GM23248 (cell line): ENCODE measurements at regions not wholly inside any gene's neighbourhood (a gene's known extent, or its start where the extent isn't known, plus 50 kb on each side); places are given as distances from the start of the nearest gene placed in this dataset.
"Not testable (repeated sequence)": the region's sequence is repeated elsewhere in the genome, so short reads cannot be mapped to it uniquely, and the experiment has no call there.

Source experiments
- EZH2 ChIP-seq: fragments of 200-600 bp; sonication (generic); IDR thresholded peaks from 2 replicates; pipeline ENCODE4 v1.6.1; 2018; ENCODE audit warnings: antibody characterized with exemption, mild to moderate bottlenecking; ENCODE audit not compliant: insufficient read depth, poor library complexity, severe bottlenecking
- EZH2phosphoT487 ChIP-seq: fragments of 200-600 bp; sonication (generic); IDR thresholded peaks from 2 replicates; pipeline ENCODE4 v1.6.1; 2018; ENCODE audit warnings: antibody characterized with exemption, moderate library complexity, mild to moderate bottlenecking, low read depth; ENCODE audit not compliant: insufficient read depth

- TF ChIP-seq EZH2phosphoT487, EZH2: not testable (repeated sequence)
Measured at GRCh38 chr17:45673759-45674158, 110.4 kb upstream of the CRHR1 start.
